ENCODE measurements at regions not wholly inside any gene's neighbourhood (a gene's known extent, or its start where the extent isn't known, plus 50 kb on each side); places are given as distances from the start of the nearest gene placed in this dataset.

GRCh38 chr16:11482946-11483748 lies 103.6 kb downstream of the LITAF start:
- H3K27me3 Mint-ChIP-seq: no peaks in the 10 kb centered on the region
- no peaks in the 10 kb centered on the region for H3K4me1 Mint-ChIP-seq
- H3K36me3 Mint-ChIP-seq (ENCODE audit: low read depth): peaks cover 1% of the 10 kb centered on the region
- no peak overlapping the region for H3K27ac Mint-ChIP-seq
- H3K4me3 Mint-ChIP-seq: no peak overlapping the region
- peaks cover 49% of the 10 kb centered on the region for H3K9me3 Mint-ChIP-seq
- intact Hi-C loops (cut with micrococcal nuclease): no loop called here
- DNase-seq: no peak

- no peak for DNase-seq
- Mint-ChIP-seq H3K9me3 (peaks cover 49% of the 10 kb centered on the region), H3K27me3 (no peaks in the 10 kb centered on the region), H3K36me3 (ENCODE audit: low read depth) (peaks cover 1% of the 10 kb centered on the region), H3K4me3 (no peak overlapping the region), H3K27ac (no peak overlapping the region), H3K4me1 (no peaks in the 10 kb centered on the region)
- intact Hi-C loops (cut with micrococcal nuclease): no loop called here
Observed at GRCh38 chr16:11484691-11485258, 101.9 kb downstream of the LITAF start.

DNA sequence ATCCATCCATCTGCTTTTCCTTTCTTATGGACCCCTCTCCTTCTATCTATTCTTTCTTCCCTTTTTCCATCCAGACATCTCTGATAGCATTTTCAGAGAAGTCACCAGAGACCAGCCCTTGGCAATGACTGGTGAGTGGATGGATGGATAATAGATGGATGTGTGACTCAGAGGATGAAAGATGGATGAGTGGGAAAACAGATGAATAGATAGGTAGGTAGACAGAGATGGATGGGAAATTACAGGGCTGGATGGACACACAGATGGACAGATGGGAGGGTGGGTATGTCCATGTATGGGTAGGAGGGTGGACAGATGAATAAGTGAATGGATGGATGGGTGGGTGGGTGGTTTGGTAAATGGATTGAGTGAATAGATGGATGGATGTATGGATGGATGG lies 101.0 kb downstream of the LITAF start:
- no peak for DNase-seq
- no peaks in the 10 kb centered on the region for H3K4me1 Mint-ChIP-seq
- no peak overlapping the region for H3K4me3 Mint-ChIP-seq
- H3K27me3 Mint-ChIP-seq: no peaks in the 10 kb centered on the region
- intact Hi-C loops (cut with micrococcal nuclease): no loop called here
- peaks cover 1% of the 10 kb centered on the region for H3K36me3 Mint-ChIP-seq (ENCODE audit: low read depth)
- peaks cover 42% of the 10 kb centered on the region for H3K9me3 Mint-ChIP-seq
- H3K27ac Mint-ChIP-seq: no peak overlapping the region

DNA sequence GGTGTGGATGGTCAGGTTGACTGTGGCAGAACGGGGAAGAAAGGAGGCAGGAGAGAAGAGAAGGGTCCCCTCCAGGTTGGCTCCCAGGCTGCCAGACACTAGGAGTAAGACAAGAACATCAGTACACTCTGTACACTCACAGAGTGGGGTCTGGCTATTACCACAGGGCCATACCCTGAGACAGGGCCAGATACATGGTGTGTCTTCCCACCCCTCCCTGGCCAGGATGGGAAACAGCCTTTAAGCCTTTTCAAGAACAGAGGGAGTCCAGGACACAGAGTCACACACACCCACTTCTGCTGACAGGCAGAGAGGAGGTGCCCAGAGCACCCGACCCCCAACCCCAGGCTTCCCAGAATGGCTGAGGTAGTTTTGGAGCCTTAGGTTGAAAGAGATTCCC lies 99.4 kb downstream of the LITAF start:
- no peak overlapping the region for H3K4me3 Mint-ChIP-seq
- intact Hi-C loops (cut with micrococcal nuclease): no loop called here
- H3K27ac Mint-ChIP-seq: no peak overlapping the region
- H3K27me3 Mint-ChIP-seq: no peaks in the 10 kb centered on the region
- peaks cover 31% of the 10 kb centered on the region for H3K9me3 Mint-ChIP-seq
- H3K4me1 Mint-ChIP-seq: no peaks in the 10 kb centered on the region
- peaks cover 1% of the 10 kb centered on the region for H3K36me3 Mint-ChIP-seq (ENCODE audit: low read depth)
- no peak for DNase-seq

DNA sequence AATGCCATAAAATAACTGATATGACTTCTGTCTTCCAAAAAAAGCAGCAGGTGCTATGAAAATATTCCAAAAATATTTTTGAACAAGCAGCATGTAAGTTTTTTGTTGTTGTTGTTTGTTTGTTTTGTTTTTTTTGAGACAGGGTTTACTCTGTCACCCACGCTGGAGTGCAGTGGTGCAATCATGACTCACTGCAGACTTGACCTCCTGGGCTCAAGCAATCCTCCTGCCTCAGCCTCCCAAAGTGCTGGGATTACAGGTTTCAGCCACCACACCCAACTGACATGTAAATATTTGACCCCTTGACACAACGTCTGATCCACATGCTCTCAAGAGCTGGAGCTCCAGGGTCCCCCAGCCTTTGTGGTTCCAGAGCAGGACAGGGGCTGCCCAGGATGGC lies 98.4 kb downstream of the LITAF start:
- no peak for DNase-seq
- intact Hi-C loops (cut with micrococcal nuclease): no loop called here
- Mint-ChIP-seq H3K27me3 (no peaks in the 10 kb centered on the region), H3K4me1 (no peaks in the 10 kb centered on the region), H3K9me3 (peaks cover 21% of the 10 kb centered on the region), H3K4me3 (no peak overlapping the region), H3K27ac (no peak overlapping the region), H3K36me3 (ENCODE audit: low read depth) (peaks cover 1% of the 10 kb centered on the region)

GRCh38 chr16:11491524-11491923 lies 95.2 kb downstream of the LITAF start:
- intact Hi-C loops (cut with micrococcal nuclease): no loop called here
- no peak overlapping the region for H3K4me3 Mint-ChIP-seq
- H3K36me3 Mint-ChIP-seq (ENCODE audit: low read depth): no peaks in the 10 kb centered on the region
- no peak for DNase-seq
- no peaks in the 10 kb centered on the region for H3K9me3 Mint-ChIP-seq
- no peak overlapping the region for H3K27ac Mint-ChIP-seq
- H3K4me1 Mint-ChIP-seq: peaks cover 7% of the 10 kb centered on the region
- H3K27me3 Mint-ChIP-seq: no peaks in the 10 kb centered on the region

DNA sequence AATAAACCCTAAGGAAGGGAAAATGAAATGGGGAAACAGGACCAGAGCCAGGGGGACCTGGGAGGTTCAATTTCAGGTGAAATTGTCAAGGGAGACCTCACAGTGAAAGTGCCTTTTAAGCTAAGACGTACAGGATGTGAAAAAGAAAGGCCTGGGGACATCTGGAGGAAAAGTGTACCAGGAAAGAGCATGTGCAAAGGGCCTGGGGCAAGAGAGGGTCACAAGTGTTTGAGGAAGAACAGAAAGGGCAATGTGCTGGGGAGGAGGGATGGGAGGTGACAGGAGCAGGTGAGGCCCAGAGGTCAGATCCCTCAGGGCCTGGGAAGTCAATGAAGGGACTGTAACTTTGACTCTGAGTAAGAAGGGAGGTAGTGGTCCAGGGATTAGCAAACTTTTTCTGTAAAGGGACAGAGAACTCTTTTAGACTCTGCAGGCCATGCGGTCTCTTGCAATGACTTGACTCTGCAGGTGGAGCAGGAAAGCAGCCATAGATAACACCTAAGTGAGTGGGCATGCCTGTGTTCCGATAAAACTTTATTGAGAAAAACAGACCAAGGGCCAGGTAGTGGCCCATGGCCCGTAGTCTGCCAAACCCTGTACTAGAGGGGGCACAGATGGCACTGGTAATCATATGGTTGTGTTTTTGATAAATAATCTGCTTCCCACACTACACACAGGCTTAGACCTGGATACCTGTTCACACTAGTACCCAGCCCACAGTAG lies 93.8 kb downstream of the LITAF start:
- no peak for DNase-seq
- Mint-ChIP-seq H3K36me3 (ENCODE audit: low read depth) (no peaks in the 10 kb centered on the region), H3K27ac (peak overlapping the region; percentile 47), H3K4me3 (no peak overlapping the region), H3K27me3 (no peaks in the 10 kb centered on the region), H3K9me3 (no peaks in the 10 kb centered on the region), H3K4me1 (peaks cover 11% of the 10 kb centered on the region)
- intact Hi-C loops (cut with micrococcal nuclease): no loop called here

DNA sequence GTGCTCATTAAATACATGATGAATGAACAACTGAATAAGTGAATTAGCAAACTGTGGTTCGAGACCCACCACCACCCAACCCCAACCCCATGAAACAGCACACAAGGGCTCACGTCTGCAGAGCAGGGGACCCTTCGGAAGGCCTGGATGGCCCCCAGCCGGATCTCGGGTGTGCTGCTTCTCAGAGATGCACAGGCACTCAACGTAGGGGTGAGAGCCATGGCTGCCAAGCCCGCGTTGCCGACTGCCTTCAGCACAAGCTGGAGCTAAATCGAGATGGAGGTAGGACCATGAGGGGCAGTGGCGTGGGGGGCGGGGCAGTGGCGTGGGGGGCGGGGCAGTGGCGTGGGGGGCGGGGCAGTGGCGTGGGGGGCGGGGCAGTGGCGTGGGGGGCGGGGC lies 93.2 kb downstream of the LITAF start:
- Mint-ChIP-seq H3K27ac (no peak overlapping the region), H3K4me1 (peaks cover 11% of the 10 kb centered on the region), H3K27me3 (no peaks in the 10 kb centered on the region), H3K9me3 (no peaks in the 10 kb centered on the region), H3K4me3 (no peak overlapping the region), H3K36me3 (ENCODE audit: low read depth) (no peaks in the 10 kb centered on the region)
- intact Hi-C loops (cut with micrococcal nuclease): no loop called here
- DNase-seq: no peak

DNA sequence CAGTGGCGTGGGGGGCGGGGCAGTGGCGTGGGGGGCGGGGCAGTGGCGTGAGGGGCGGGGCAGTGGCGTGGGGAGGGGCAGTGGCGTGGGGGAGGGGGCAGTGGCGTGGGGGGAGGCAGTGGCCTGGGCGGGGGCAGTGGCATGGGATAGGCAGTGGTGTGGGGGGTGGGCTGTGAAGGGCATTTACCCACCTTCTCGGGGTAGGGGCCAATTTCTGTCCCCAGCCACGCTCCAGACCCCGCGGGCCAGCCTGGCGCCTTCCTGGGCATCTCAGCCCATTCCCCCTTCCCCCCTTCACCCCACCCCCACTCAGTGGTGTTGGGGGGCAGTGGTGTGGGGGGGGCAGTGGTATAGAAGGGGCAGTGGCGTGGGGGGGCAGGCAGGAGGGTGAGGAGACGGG lies 92.7 kb downstream of the LITAF start:
- Mint-ChIP-seq H3K9me3 (no peaks in the 10 kb centered on the region), H3K27ac (no peak overlapping the region), H3K36me3 (ENCODE audit: low read depth) (no peaks in the 10 kb centered on the region), H3K4me3 (no peak overlapping the region), H3K4me1 (peaks cover 13% of the 10 kb centered on the region), H3K27me3 (no peaks in the 10 kb centered on the region)
- DNase-seq: no peak
- intact Hi-C loops (cut with micrococcal nuclease): no loop called here

DNA sequence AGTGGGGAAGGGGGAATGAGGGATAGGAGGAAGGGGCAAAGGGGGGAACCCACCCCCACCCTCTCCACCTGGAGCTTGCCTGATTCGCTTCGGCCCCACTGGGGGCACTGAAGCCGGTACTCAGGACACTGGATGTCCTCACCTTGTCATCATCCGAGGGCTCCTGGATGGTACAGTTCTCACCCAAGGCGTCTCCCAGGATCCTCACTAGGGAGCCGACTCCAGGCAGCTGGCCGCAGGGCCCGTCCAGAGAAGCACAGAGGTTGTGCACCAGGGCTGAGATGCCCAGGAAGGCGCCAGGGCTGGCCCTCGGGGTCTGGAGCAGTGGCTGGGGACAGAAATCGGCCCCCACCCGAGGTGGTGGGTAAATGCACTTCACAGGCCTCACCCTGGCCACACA lies 92.3 kb downstream of the LITAF start:
- Mint-ChIP-seq H3K36me3 (ENCODE audit: low read depth) (no peaks in the 10 kb centered on the region), H3K4me3 (no peak overlapping the region)
- intact Hi-C loops (cut with micrococcal nuclease): no loop called here

DNA sequence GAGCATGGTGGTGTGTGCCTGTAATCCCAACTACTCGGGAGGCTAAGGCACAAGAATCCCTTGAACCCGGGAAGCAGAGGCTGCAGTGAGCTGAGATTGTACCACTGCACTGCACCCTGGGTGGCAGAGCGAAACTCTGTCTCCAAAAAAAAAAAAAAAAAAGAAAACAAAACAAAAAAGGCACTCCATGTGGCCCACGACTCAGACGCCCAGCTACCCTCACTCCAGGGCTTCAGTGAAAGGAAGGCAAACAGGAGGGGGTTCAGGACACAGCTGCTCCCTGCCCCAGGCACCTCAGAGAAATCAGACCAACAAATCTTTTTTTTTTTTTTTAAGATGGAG lies 91.7 kb downstream of the LITAF start:
- H3K4me1 Mint-ChIP-seq: peaks cover 13% of the 10 kb centered on the region
- no peak overlapping the region for H3K27ac Mint-ChIP-seq
- intact Hi-C loops (cut with micrococcal nuclease): no loop called here
- H3K27me3 Mint-ChIP-seq: no peaks in the 10 kb centered on the region
- no peak overlapping the region for H3K4me3 Mint-ChIP-seq
- no peaks in the 10 kb centered on the region for H3K9me3 Mint-ChIP-seq
- H3K36me3 Mint-ChIP-seq (ENCODE audit: low read depth): no peaks in the 10 kb centered on the region
- DNase-seq: no peak

More for the DNA sequence above, 92.3 kb downstream of the LITAF start:
- H3K27ac Mint-ChIP-seq: no peak overlapping the region
- peaks cover 13% of the 10 kb centered on the region for H3K4me1 Mint-ChIP-seq
- H3K27me3 Mint-ChIP-seq: no peaks in the 10 kb centered on the region
- no peaks in the 10 kb centered on the region for H3K9me3 Mint-ChIP-seq
- no peak for DNase-seq
